Effector memory CD4-positive, alpha-beta T cell (primary cell): ENCODE measurements at regions not wholly inside any gene's neighbourhood (a gene's known extent, or its start where the extent isn't known, plus 50 kb on each side); places are given as distances from the start of the nearest gene placed in this dataset.

ENCODE experiments used
- DNase-seq, 3 donors: peaks; one replicate each; pipeline ENCODE4 v3.0.0-alpha.2; 2020
- H3K27ac ChIP-seq: 2 replicates; pipeline ENCODE4 v1.7.0; 2013; ENCODE audit warnings: mild to moderate bottlenecking, low read length, moderate library complexity; ENCODE audit not compliant: insufficient read depth, poor library complexity, severe bottlenecking
- H3K27me3 ChIP-seq: replicated peaks from 2 replicates; pipeline ENCODE4 v1.7.0; 2013; ENCODE audit warnings: mild to moderate bottlenecking, low read length; ENCODE audit not compliant: insufficient read depth, control insufficient read depth, poor library complexity, severe bottlenecking
- H3K36me3 ChIP-seq: 2 replicates; pipeline ENCODE4 v1.7.0; 2013; ENCODE audit warnings: mild to moderate bottlenecking, low read length, moderate library complexity; ENCODE audit not compliant: control insufficient read depth, insufficient read depth
- H3K4me1 ChIP-seq: 2 replicates; pipeline ENCODE4 v1.7.0; 2013; ENCODE audit warnings: low read length, mild to moderate bottlenecking; ENCODE audit not compliant: control insufficient read depth, insufficient read depth, poor library complexity, severe bottlenecking
- H3K4me3 ChIP-seq: 2 replicates; pipeline ENCODE4 v1.7.0; 2013; ENCODE audit warnings: low read length, low read depth, mild to moderate bottlenecking; ENCODE audit not compliant: insufficient read depth, poor library complexity, severe bottlenecking
- H3K9me3 ChIP-seq: 2 replicates; pipeline ENCODE4 v1.7.0; 2013; ENCODE audit warnings: mild to moderate bottlenecking, low read length, moderate library complexity; ENCODE audit not compliant: control insufficient read depth

GRCh38 chr5:159385536-159385935, 55.2 kb upstream of the IL12B start:
- Histone ChIP-seq H3K27ac (no peak overlapping the region), H3K4me3 (no peak overlapping the region), H3K4me1 (no peaks in the 10 kb centered on the region), H3K27me3 (no peaks in the 10 kb centered on the region), H3K9me3 (peaks cover 13% of the 10 kb centered on the region), H3K36me3 (no peaks in the 10 kb centered on the region)
- no peak for DNase-seq

- Histone ChIP-seq H3K9me3 (peaks cover 13% of the 10 kb centered on the region), H3K4me3 (no peak overlapping the region), H3K27me3 (no peaks in the 10 kb centered on the region), H3K4me1 (no peaks in the 10 kb centered on the region), H3K27ac (no peak overlapping the region), H3K36me3 (no peaks in the 10 kb centered on the region)
- no peak for DNase-seq
These were observed 55.9 kb upstream of the IL12B start for GRCh38 chr5:159386028-159386711.

- Histone ChIP-seq H3K36me3 (no peaks in the 10 kb centered on the region), H3K4me1 (no peaks in the 10 kb centered on the region), H3K9me3 (no peaks in the 10 kb centered on the region), H3K27me3 (no peaks in the 10 kb centered on the region), H3K27ac (no peak overlapping the region), H3K4me3 (no peak overlapping the region)
- DNase-seq, result no peak
These were observed 62.6 kb upstream of the IL12B start for GRCh38 chr5:159392871-159393270.

GRCh38 chr5:159393854-159394274, 63.6 kb upstream of the IL12B start:
- H3K9me3 ChIP-seq, result no peaks in the 10 kb centered on the region
- no peaks in the 10 kb centered on the region for H3K36me3 ChIP-seq
- H3K4me1 ChIP-seq, result no peaks in the 10 kb centered on the region
- H3K27ac ChIP-seq, result no peak overlapping the region
- no peaks in the 10 kb centered on the region for H3K27me3 ChIP-seq
- no peak for DNase-seq
- no peak overlapping the region for H3K4me3 ChIP-seq

- no peak for DNase-seq
- no peak overlapping the region for H3K27ac ChIP-seq
- no peak overlapping the region for H3K4me3 ChIP-seq
These were observed 64.9 kb upstream of the IL12B start for GRCh38 chr5:159395202-159395601.

GRCh38 chr5:159398936-159399335, 68.6 kb upstream of the IL12B start:
- Histone ChIP-seq H3K36me3 (no peaks in the 10 kb centered on the region), H3K27me3 (no peaks in the 10 kb centered on the region), H3K9me3 (no peaks in the 10 kb centered on the region), H3K4me1 (no peaks in the 10 kb centered on the region), H3K27ac (no peak overlapping the region), H3K4me3 (no peak overlapping the region)
- DNase-seq, result no peak

More at GRCh38 chr5:159395202-159395601, 64.9 kb upstream of the IL12B start:
- no peaks in the 10 kb centered on the region for H3K4me1 ChIP-seq
- H3K36me3 ChIP-seq, result no peaks in the 10 kb centered on the region
- no peaks in the 10 kb centered on the region for H3K27me3 ChIP-seq
- H3K9me3 ChIP-seq, result no peaks in the 10 kb centered on the region

- H3K9me3 ChIP-seq, result no peaks in the 10 kb centered on the region
- no peak overlapping the region for H3K27ac ChIP-seq
- no peaks in the 10 kb centered on the region for H3K36me3 ChIP-seq
- no peaks in the 10 kb centered on the region for H3K27me3 ChIP-seq
- no peak for DNase-seq
- H3K4me3 ChIP-seq, result no peak overlapping the region
- H3K4me1 ChIP-seq, result no peaks in the 10 kb centered on the region
These were observed 70.2 kb upstream of the IL12B start for GRCh38 chr5:159400476-159400875.

- Histone ChIP-seq H3K27ac (no peak overlapping the region), H3K4me1 (no peaks in the 10 kb centered on the region), H3K9me3 (no peaks in the 10 kb centered on the region), H3K27me3 (no peaks in the 10 kb centered on the region), H3K36me3 (no peaks in the 10 kb centered on the region), H3K4me3 (no peak overlapping the region)
- DNase-seq, result no peak
These were observed 72.0 kb upstream of the IL12B start for GRCh38 chr5:159402311-159402710.

GRCh38 chr5:159402856-159403255, 72.6 kb upstream of the IL12B start:
- Histone ChIP-seq H3K4me3 (no peak overlapping the region), H3K27me3 (no peaks in the 10 kb centered on the region), H3K27ac (no peak overlapping the region), H3K4me1 (no peaks in the 10 kb centered on the region), H3K9me3 (no peaks in the 10 kb centered on the region), H3K36me3 (no peaks in the 10 kb centered on the region)
- no peak for DNase-seq

GRCh38 chr5:159403906-159404681, 73.8 kb upstream of the IL12B start:
- Histone ChIP-seq H3K27ac (no peak overlapping the region), H3K4me3 (no peak overlapping the region), H3K9me3 (no peaks in the 10 kb centered on the region), H3K27me3 (no peaks in the 10 kb centered on the region), H3K4me1 (no peaks in the 10 kb centered on the region), H3K36me3 (no peaks in the 10 kb centered on the region)
- no peak for DNase-seq
